ENCODE measurements at regions not wholly inside any gene's neighbourhood (a gene's known extent, or its start where the extent isn't known, plus 50 kb on each side); places are given as distances from the start of the nearest gene placed in this dataset.

- Histone ChIP-seq H3K27ac (ENCODE audit: low read depth, low read length) (no peak overlapping the region), H3K9ac (ENCODE audit: low read length) (no peak overlapping the region), H3K4me1 (ENCODE audit: control insufficient read depth in 1 of 2, insufficient read depth in 2 of 2, low read length in 2 of 2) (no peaks in the 10 kb centered on the region), H3K79me2 (ENCODE audit: insufficient read depth, low read length) (no peaks in the 10 kb centered on the region), H3K4me2 (ENCODE audit: low read length) (no peak overlapping the region), H3K9me2 (ENCODE audit: insufficient read depth) (no peaks in the 10 kb centered on the region), H3K27me3 (ENCODE audit: insufficient read depth, low read length) (no peaks in the 10 kb centered on the region), H3K9me3 (ENCODE audit: control insufficient read depth in 1 of 2, insufficient read depth in 1 of 2, low read depth in 1 of 2, low read length in 2 of 2) (no peaks in the 10 kb centered on the region), H3K4me3 (replicated peaks in 1 of 2; ENCODE audit: low read depth in 1 of 2, low read length in 2 of 2) (no peak overlapping the region), H3K36me3 (ENCODE audit: control insufficient read depth in 1 of 2, insufficient read depth in 2 of 2, low read length in 2 of 2) (no peaks in the 10 kb centered on the region), H4K20me1 (ENCODE audit: insufficient read depth) (no peaks in the 10 kb centered on the region), H2AFZ (ENCODE audit: low read depth, low read length, poor library complexity, severe bottlenecking) (no peak overlapping the region)
- ChIA-PET POLR2A (no interaction called here), RAD21 (ENCODE audit: low non-redundant PET in 1 of 2, low total read pairs in 2 of 2, uncharacterized antibody in 2 of 2, unreplicated experiment in 2 of 2) (no interaction called here), CTCF (no interaction called here)
- intact Hi-C loops (cut with micrococcal nuclease) = no loop called here
- ATAC-seq = no peak
- no peak for DNase-seq (ENCODE audit: low read depth, low spot score)
- no peak for TF ChIP-seq POLR2A (IDR thresholded peaks at IDR 0.05; ENCODE audit: borderline replicate concordance, extremely low read depth, insufficient read depth, insufficient read length)
- no peak for TF ChIP-seq CTCF (IDR thresholded peaks at IDR 0.05 in 2 of 3, conservative IDR thresholded peaks at IDR 0.05 in 1 of 3; ENCODE audit: borderline replicate concordance in 1 of 3, insufficient read depth in 1 of 3, low read depth in 2 of 3, low read length in 2 of 3)
- TF ChIP-seq, protein P1, sequence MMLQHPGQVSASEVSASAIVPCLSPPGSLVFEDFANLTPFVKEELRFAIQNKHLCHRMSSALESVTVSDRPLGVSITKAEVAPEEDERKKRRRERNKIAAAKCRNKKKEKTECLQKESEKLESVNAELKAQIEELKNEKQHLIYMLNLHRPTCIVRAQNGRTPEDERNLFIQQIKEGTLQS (IDR thresholded peaks at IDR 0.05) = no peak
- TF ChIP-seq ELF1 (IDR thresholded peaks at IDR 0.05; ENCODE audit: borderline replicate concordance, low read depth) = no peak
- TF ChIP-seq SIN3A (IDR thresholded peaks at IDR 0.05; ENCODE audit: low read depth) = no peak
- no peak for TF ChIP-seq SP1 (IDR thresholded peaks at IDR 0.05; ENCODE audit: low read depth)
- TF ChIP-seq, protein P2, sequence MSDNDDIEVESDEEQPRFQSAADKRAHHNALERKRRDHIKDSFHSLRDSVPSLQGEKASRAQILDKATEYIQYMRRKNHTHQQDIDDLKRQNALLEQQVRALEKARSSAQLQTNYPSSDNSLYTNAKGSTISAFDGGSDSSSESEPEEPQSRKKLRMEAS (IDR thresholded peaks at IDR 0.05) = no peak
- no peak for TF ChIP-seq ZFX (IDR thresholded peaks at IDR 0.05)
- TF ChIP-seq ZNF274 (IDR thresholded peaks at IDR 0.05; ENCODE audit: low read depth, low read length) = no peak
- no peak for TF ChIP-seq FOSL1 (IDR thresholded peaks at IDR 0.05; ENCODE audit: low read depth)
- no peak for TF ChIP-seq CBX3 (IDR thresholded peaks at IDR 0.05; ENCODE audit: low read depth)
- TF ChIP-seq, protein P3, sequence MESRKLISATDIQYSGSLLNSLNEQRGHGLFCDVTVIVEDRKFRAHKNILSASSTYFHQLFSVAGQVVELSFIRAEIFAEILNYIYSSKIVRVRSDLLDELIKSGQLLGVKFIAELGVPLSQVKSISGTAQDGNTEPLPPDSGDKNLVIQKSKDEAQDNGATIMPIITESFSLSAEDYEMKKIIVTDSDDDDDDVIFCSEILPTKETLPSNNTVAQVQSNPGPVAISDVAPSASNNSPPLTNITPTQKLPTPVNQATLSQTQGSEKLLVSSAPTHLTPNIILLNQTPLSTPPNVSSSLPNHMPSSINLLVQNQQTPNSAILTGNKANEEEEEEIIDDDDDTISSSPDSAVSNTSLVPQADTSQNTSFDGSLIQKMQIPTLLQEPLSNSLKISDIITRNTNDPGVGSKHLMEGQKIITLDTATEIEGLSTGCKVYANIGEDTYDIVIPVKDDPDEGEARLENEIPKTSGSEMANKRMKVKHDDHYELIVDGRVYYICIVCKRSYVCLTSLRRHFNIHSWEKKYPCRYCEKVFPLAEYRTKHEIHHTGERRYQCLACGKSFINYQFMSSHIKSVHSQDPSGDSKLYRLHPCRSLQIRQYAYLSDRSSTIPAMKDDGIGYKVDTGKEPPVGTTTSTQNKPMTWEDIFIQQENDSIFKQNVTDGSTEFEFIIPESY (IDR thresholded peaks at IDR 0.05; ENCODE audit: extremely low read depth, insufficient replicate concordance, low read length) = no peak
- TF ChIP-seq, protein P4, sequence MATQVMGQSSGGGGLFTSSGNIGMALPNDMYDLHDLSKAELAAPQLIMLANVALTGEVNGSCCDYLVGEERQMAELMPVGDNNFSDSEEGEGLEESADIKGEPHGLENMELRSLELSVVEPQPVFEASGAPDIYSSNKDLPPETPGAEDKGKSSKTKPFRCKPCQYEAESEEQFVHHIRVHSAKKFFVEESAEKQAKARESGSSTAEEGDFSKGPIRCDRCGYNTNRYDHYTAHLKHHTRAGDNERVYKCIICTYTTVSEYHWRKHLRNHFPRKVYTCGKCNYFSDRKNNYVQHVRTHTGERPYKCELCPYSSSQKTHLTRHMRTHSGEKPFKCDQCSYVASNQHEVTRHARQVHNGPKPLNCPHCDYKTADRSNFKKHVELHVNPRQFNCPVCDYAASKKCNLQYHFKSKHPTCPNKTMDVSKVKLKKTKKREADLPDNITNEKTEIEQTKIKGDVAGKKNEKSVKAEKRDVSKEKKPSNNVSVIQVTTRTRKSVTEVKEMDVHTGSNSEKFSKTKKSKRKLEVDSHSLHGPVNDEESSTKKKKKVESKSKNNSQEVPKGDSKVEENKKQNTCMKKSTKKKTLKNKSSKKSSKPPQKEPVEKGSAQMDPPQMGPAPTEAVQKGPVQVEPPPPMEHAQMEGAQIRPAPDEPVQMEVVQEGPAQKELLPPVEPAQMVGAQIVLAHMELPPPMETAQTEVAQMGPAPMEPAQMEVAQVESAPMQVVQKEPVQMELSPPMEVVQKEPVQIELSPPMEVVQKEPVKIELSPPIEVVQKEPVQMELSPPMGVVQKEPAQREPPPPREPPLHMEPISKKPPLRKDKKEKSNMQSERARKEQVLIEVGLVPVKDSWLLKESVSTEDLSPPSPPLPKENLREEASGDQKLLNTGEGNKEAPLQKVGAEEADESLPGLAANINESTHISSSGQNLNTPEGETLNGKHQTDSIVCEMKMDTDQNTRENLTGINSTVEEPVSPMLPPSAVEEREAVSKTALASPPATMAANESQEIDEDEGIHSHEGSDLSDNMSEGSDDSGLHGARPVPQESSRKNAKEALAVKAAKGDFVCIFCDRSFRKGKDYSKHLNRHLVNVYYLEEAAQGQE (IDR thresholded peaks at IDR 0.05; ENCODE audit: low read depth) = no peak
- TF ChIP-seq CEBPB (IDR thresholded peaks at IDR 0.05; ENCODE audit: low read depth) = no peak
- no peak for TF ChIP-seq JUND (IDR thresholded peaks at IDR 0.05)
- no peak for TF ChIP-seq TCF7L2 (IDR thresholded peaks at IDR 0.05; ENCODE audit: borderline replicate concordance, extremely low read depth, insufficient read depth, insufficient read length)
- no peak for TF ChIP-seq RAD21 (IDR thresholded peaks at IDR 0.05; ENCODE audit: low read depth)
- no TSS peak for BruUV-seq (replicated peaks)
Observed at GRCh38 chr3:162134571-162134970, 638.0 kb downstream of the OTOL1 start.

Data from HCT116 (cell line).